Memory B cell (primary cell): ENCODE measurements at regions not wholly inside any gene's neighbourhood (a gene's known extent, or its start where the extent isn't known, plus 50 kb on each side); places are given as distances from the start of the nearest gene placed in this dataset.

ENCODE experiments used
- ATAC-seq: fragments of 150-1000 bp; cut with Tn5 transposase; 2 replicates; pipeline ENCODE4 v1.10.0; 2021; ENCODE audit warnings: low read depth, mild to moderate bottlenecking, moderate library complexity
- DNase-seq, 2 donors: peaks; one replicate each; pipeline ENCODE4 v3.0.0; 2022; ENCODE audit warnings: low spot score in 2 of 2
- H3K27ac Mint-ChIP-seq: one replicate; pipeline ENCODE4 v1.8.0; 2022; ENCODE audit warnings: mild to moderate bottlenecking, moderate library complexity, mixed read lengths
- H3K27me3 Mint-ChIP-seq: one replicate; pipeline ENCODE4 v1.8.0; 2022; ENCODE audit warnings: mixed read lengths
- H3K36me3 Mint-ChIP-seq: one replicate; pipeline ENCODE4 v1.8.0; 2022; ENCODE audit warnings: mild to moderate bottlenecking, mixed read lengths
- H3K4me1 Mint-ChIP-seq: one replicate; pipeline ENCODE4 v1.8.0; 2022; ENCODE audit warnings: mixed read lengths
- H3K4me3 Mint-ChIP-seq: one replicate; pipeline ENCODE4 v1.8.0; 2022; ENCODE audit warnings: mild to moderate bottlenecking, moderate library complexity, mixed read lengths
- H3K9me3 Mint-ChIP-seq: one replicate; pipeline ENCODE4 v1.8.0; 2022; ENCODE audit warnings: mixed read lengths

- no peak overlapping the region for H3K27ac Mint-ChIP-seq
- no peaks in the 10 kb centered on the region for H3K9me3 Mint-ChIP-seq
- peaks cover 2% of the 10 kb centered on the region for H3K36me3 Mint-ChIP-seq
- no peak for DNase-seq
- H3K4me3 Mint-ChIP-seq = no peak overlapping the region
- peaks cover 2% of the 10 kb centered on the region for H3K4me1 Mint-ChIP-seq
- H3K27me3 Mint-ChIP-seq = peaks cover 20% of the 10 kb centered on the region
- no peak for ATAC-seq
Observed at GRCh38 chr1:36708587-36708986, 225.9 kb upstream of the CSF3R start.

GRCh38 chr1:36707221-36707620 lies 224.5 kb upstream of the CSF3R start:
- H3K27ac Mint-ChIP-seq = no peak overlapping the region
- peaks cover 2% of the 10 kb centered on the region for H3K36me3 Mint-ChIP-seq
- H3K4me3 Mint-ChIP-seq = no peak overlapping the region
- ATAC-seq (no peak), DNase-seq (no peak)
- peaks cover 2% of the 10 kb centered on the region for H3K4me1 Mint-ChIP-seq
- no peaks in the 10 kb centered on the region for H3K9me3 Mint-ChIP-seq
- peaks cover 17% of the 10 kb centered on the region for H3K27me3 Mint-ChIP-seq

- Mint-ChIP-seq H3K9me3 (no peaks in the 10 kb centered on the region), H3K4me3 (no peak overlapping the region), H3K27ac (no peak overlapping the region), H3K27me3 (peaks cover 19% of the 10 kb centered on the region), H3K4me1 (peaks cover 2% of the 10 kb centered on the region), H3K36me3 (peaks cover 2% of the 10 kb centered on the region)
- no peak for DNase-seq
- ATAC-seq = no peak
Observed at GRCh38 chr1:36706416-36706815, 223.7 kb upstream of the CSF3R start.

- Mint-ChIP-seq H3K27ac (no peak overlapping the region), H3K4me1 (peaks cover 2% of the 10 kb centered on the region)
- no peak for ATAC-seq
Observed at GRCh38 chr1:36705629-36706028, 222.9 kb upstream of the CSF3R start.

GRCh38 chr1:36703526-36704208 lies 221.0 kb upstream of the CSF3R start:
- Mint-ChIP-seq H3K4me1 (peaks cover 2% of the 10 kb centered on the region), H3K36me3 (no peaks in the 10 kb centered on the region), H3K27ac (no peak overlapping the region), H3K27me3 (peaks cover 19% of the 10 kb centered on the region), H3K9me3 (peaks cover 2% of the 10 kb centered on the region), H3K4me3 (no peak overlapping the region)
- ATAC-seq = peak; percentile 93
- DNase-seq = peak; percentile 68 to 72

More at GRCh38 chr1:36705629-36706028, 222.9 kb upstream of the CSF3R start:
- no peak for DNase-seq
- peaks cover 2% of the 10 kb centered on the region for H3K36me3 Mint-ChIP-seq
- H3K9me3 Mint-ChIP-seq = no peaks in the 10 kb centered on the region
- no peak overlapping the region for H3K4me3 Mint-ChIP-seq
- H3K27me3 Mint-ChIP-seq = peaks cover 20% of the 10 kb centered on the region

GRCh38 chr1:36702963-36703362 lies 220.2 kb upstream of the CSF3R start:
- Mint-ChIP-seq H3K27ac (no peak overlapping the region), H3K4me1 (peaks cover 2% of the 10 kb centered on the region), H3K27me3 (peaks cover 19% of the 10 kb centered on the region), H3K9me3 (peaks cover 2% of the 10 kb centered on the region), H3K4me3 (no peak overlapping the region), H3K36me3 (no peaks in the 10 kb centered on the region)
- ATAC-seq = no peak
- no peak for DNase-seq

GRCh38 chr1:36699113-36699911 lies 216.6 kb upstream of the CSF3R start:
- Mint-ChIP-seq H3K4me3 (no peak overlapping the region), H3K27me3 (peaks cover 13% of the 10 kb centered on the region), H3K36me3 (no peaks in the 10 kb centered on the region), H3K27ac (no peak overlapping the region), H3K4me1 (peaks cover 2% of the 10 kb centered on the region), H3K9me3 (peaks cover 2% of the 10 kb centered on the region)
- DNase-seq (no peak), ATAC-seq (no peak)

GRCh38 chr1:36697836-36698605 lies 215.3 kb upstream of the CSF3R start:
- peaks cover 19% of the 10 kb centered on the region for H3K27me3 Mint-ChIP-seq
- no peaks in the 10 kb centered on the region for H3K4me1 Mint-ChIP-seq
- H3K4me3 Mint-ChIP-seq = no peak overlapping the region
- H3K36me3 Mint-ChIP-seq = no peaks in the 10 kb centered on the region
- DNase-seq (no peak), ATAC-seq (no peak)
- peaks cover 2% of the 10 kb centered on the region for H3K9me3 Mint-ChIP-seq
- H3K27ac Mint-ChIP-seq = no peak overlapping the region

GRCh38 chr1:36696261-36696940 lies 213.7 kb upstream of the CSF3R start:
- no peak for DNase-seq
- Mint-ChIP-seq H3K4me3 (no peak overlapping the region), H3K27me3 (peaks cover 17% of the 10 kb centered on the region), H3K36me3 (no peaks in the 10 kb centered on the region), H3K9me3 (peaks cover 2% of the 10 kb centered on the region), H3K27ac (no peak overlapping the region), H3K4me1 (no peaks in the 10 kb centered on the region)
- ATAC-seq = no peak

GRCh38 chr1:36693603-36694002 lies 210.9 kb upstream of the CSF3R start:
- ATAC-seq (no peak), DNase-seq (no peak)
- Mint-ChIP-seq H3K27ac (no peak overlapping the region), H3K9me3 (no peaks in the 10 kb centered on the region), H3K4me3 (no peak overlapping the region), H3K4me1 (no peaks in the 10 kb centered on the region), H3K36me3 (no peaks in the 10 kb centered on the region), H3K27me3 (peaks cover 14% of the 10 kb centered on the region)

- no peaks in the 10 kb centered on the region for H3K9me3 Mint-ChIP-seq
- DNase-seq = no peak
- H3K27ac Mint-ChIP-seq = no peak overlapping the region
- H3K4me1 Mint-ChIP-seq = peaks cover under 1% of the 10 kb centered on the region
- no peak for ATAC-seq
- no peaks in the 10 kb centered on the region for H3K36me3 Mint-ChIP-seq
- H3K27me3 Mint-ChIP-seq = peaks cover 16% of the 10 kb centered on the region
- H3K4me3 Mint-ChIP-seq = no peak overlapping the region
Observed at GRCh38 chr1:36693161-36693525, 210.4 kb upstream of the CSF3R start.

GRCh38 chr1:36692465-36693160 lies 209.9 kb upstream of the CSF3R start:
- no peak for ATAC-seq
- peaks cover 20% of the 10 kb centered on the region for H3K27me3 Mint-ChIP-seq
- H3K4me3 Mint-ChIP-seq = no peak overlapping the region
- peaks cover 3% of the 10 kb centered on the region for H3K4me1 Mint-ChIP-seq
- no peak for DNase-seq
- H3K36me3 Mint-ChIP-seq = peaks cover 2% of the 10 kb centered on the region
- H3K27ac Mint-ChIP-seq = no peak overlapping the region
- no peaks in the 10 kb centered on the region for H3K9me3 Mint-ChIP-seq

- Mint-ChIP-seq H3K4me3 (no peak overlapping the region), H3K4me1 (peaks cover 3% of the 10 kb centered on the region), H3K9me3 (no peaks in the 10 kb centered on the region), H3K36me3 (peaks cover 2% of the 10 kb centered on the region), H3K27ac (no peak overlapping the region), H3K27me3 (peaks cover 25% of the 10 kb centered on the region)
- ATAC-seq (no peak), DNase-seq (no peak)
Observed at GRCh38 chr1:36691374-36691773, 208.7 kb upstream of the CSF3R start.
